ENCODE measurements at regions not wholly inside any gene's neighbourhood (a gene's known extent, or its start where the extent isn't known, plus 50 kb on each side); places are given as distances from the start of the nearest gene placed in this dataset.

GRCh38 chr2:129460299-129461198 lies 518.9 kb upstream of the RAB6C start (continued):
- TF ChIP-seq MXD1 (CRISPR knock-in tag; IDR thresholded peaks at IDR 0.05; ENCODE audit: borderline replicate concordance, poor library complexity, severe bottlenecking) (no peak), MEF2D (tag; conservative IDR thresholded peaks at IDR 0.05; ENCODE audit: low read depth) (no peak), COPS2 (conservative IDR thresholded peaks at IDR 0.05) (no peak), FOXJ2 (tag; IDR thresholded peaks at IDR 0.05) (no peak), ZNF449 (CRISPR knock-in tag; IDR thresholded peaks at IDR 0.05) (no peak), ZNF561 (CRISPR knock-in tag; conservative IDR thresholded peaks at IDR 0.05) (no peak), NCOA4 (IDR thresholded peaks at IDR 0.05; ENCODE audit: partially characterized antibody) (no peak), CREBBP (IDR thresholded peaks at IDR 0.05; ENCODE audit: low read depth, low read length) (no peak)

- DNase-seq (ENCODE audit: extremely low read depth in 1 of 4, low spot score in 3 of 4) (no peak), FAIRE-seq (no peak), ATAC-seq (no peak)
- ChIA-PET CTCF (ENCODE audit: low intra/inter-chr PET ratio) (no interaction called here), POLR2A (no interaction called here)
- no peaks in the 10 kb centered on the region for H3K4me1 ChIP-seq (replicated peaks in 1 of 2; ENCODE audit: control insufficient read depth in 2 of 2, insufficient read depth in 2 of 2, low read length in 2 of 2)
- in situ Hi-C loops (cut with MboI): no loop called here
- no peaks in the 10 kb centered on the region for H3K9me1 ChIP-seq (ENCODE audit: control insufficient read depth, insufficient read depth, low read length)
- H3K9ac ChIP-seq (ENCODE audit: insufficient read depth in 1 of 2, low read depth in 2 of 2, low read length in 2 of 2): no peak overlapping the region
- peaks cover 0 to 18% of the 10 kb centered on the region in 2 experiments; a peak in 2 of 5 replicates for H3K27me3 ChIP-seq (ENCODE audit: control insufficient read depth in 2 of 2, insufficient read depth in 2 of 2, low read length in 2 of 2)
- H3K4me3 ChIP-seq: no peak overlapping the region
- H3K9me3 ChIP-seq (replicated peaks; ENCODE audit: control insufficient read depth, insufficient read depth, low read depth, low read length): no peaks in the 10 kb centered on the region
- H3K27ac ChIP-seq (ENCODE audit: extremely low read depth, low read depth, low read length): no peak overlapping the region
- 0% methylated on average over 3 of the region's 3 CpGs for WGBS (ENCODE audit: insufficient coverage, low coverage, missing lambda C conversion rate)
- H3K36me3 ChIP-seq (ENCODE audit: control insufficient read depth, insufficient read depth, low read length): no peaks in the 10 kb centered on the region
- no peaks in the 10 kb centered on the region for H4K20me1 ChIP-seq (replicated peaks; ENCODE audit: control insufficient read depth, insufficient read depth, low read length)
- intact Hi-C loops (cut with micrococcal nuclease): no loop called here
- no peak overlapping the region for H3K4me2 ChIP-seq (ENCODE audit: insufficient read depth, low read length)
- no peak overlapping the region for H2AFZ ChIP-seq (ENCODE audit: low read depth, low read length)
- TF ChIP-seq JUNB (CRISPR knock-in tag; conservative IDR thresholded peaks at IDR 0.05) (no peak), PATZ1 (CRISPR knock-in tag; IDR thresholded peaks at IDR 0.05; ENCODE audit: borderline replicate concordance) (no peak), ASH1L (IDR thresholded peaks at IDR 0.05; ENCODE audit: borderline replicate concordance, low read depth, partially characterized antibody) (no peak)
- no peaks in the 10 kb centered on the region for H3K79me2 ChIP-seq (ENCODE audit: control insufficient read depth, insufficient read depth, low read length)
- no TSS peak for BruUV-seq (replicated peaks)
Observed at GRCh38 chr2:129462349-129462748, 517.1 kb upstream of the RAB6C start.
